ENCODE measurements at regions not wholly inside any gene's neighbourhood (a gene's known extent, or its start where the extent isn't known, plus 50 kb on each side); places are given as distances from the start of the nearest gene placed in this dataset.

- TF ChIP-seq, protein P1, sequence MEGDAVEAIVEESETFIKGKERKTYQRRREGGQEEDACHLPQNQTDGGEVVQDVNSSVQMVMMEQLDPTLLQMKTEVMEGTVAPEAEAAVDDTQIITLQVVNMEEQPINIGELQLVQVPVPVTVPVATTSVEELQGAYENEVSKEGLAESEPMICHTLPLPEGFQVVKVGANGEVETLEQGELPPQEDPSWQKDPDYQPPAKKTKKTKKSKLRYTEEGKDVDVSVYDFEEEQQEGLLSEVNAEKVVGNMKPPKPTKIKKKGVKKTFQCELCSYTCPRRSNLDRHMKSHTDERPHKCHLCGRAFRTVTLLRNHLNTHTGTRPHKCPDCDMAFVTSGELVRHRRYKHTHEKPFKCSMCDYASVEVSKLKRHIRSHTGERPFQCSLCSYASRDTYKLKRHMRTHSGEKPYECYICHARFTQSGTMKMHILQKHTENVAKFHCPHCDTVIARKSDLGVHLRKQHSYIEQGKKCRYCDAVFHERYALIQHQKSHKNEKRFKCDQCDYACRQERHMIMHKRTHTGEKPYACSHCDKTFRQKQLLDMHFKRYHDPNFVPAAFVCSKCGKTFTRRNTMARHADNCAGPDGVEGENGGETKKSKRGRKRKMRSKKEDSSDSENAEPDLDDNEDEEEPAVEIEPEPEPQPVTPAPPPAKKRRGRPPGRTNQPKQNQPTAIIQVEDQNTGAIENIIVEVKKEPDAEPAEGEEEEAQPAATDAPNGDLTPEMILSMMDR (conservative IDR thresholded peaks at IDR 0.05): no peak
- TF ChIP-seq ZFX (IDR thresholded peaks at IDR 0.05): no peak
Measured at GRCh38 chr4:181685461-181685860, 557.7 kb upstream of the TENM3 start.

Measured in C4-2B (cell line).